ENCODE measurements at regions not wholly inside any gene's neighbourhood (a gene's known extent, or its start where the extent isn't known, plus 50 kb on each side); places are given as distances from the start of the nearest gene placed in this dataset.

GRCh38 chr4:36587909-36588472 lies 306.6 kb downstream of the DTHD1 start:
- Histone ChIP-seq H3K27me3 (ENCODE audit: control insufficient read depth in 1 of 2, insufficient read depth in 2 of 2, low read length in 2 of 2) (no peaks in the 10 kb centered on the region), H3K9me3 (ENCODE audit: control insufficient read depth in 1 of 2, insufficient read depth in 1 of 2, low read length in 2 of 2) (peaks cover 0 to 5% of the 10 kb centered on the region in 2 experiments), H3K36me3 (ENCODE audit: insufficient read depth, low read length) (no peaks in the 10 kb centered on the region), H3K4me1 (ENCODE audit: insufficient read depth, low read length) (no peaks in the 10 kb centered on the region), H3K4me3 (ENCODE audit: low read length) (no peak overlapping the region), H3K27ac (ENCODE audit: low read depth in 1 of 2, low read length in 2 of 2) (no peak overlapping the region)
- TF ChIP-seq CTCF (IDR thresholded peaks at IDR 0.05): no peak
- H3K27me3 Mint-ChIP-seq: peaks cover 3% of the 10 kb centered on the region
- peaks cover 18% of the 10 kb centered on the region for H3K9me3 Mint-ChIP-seq
- DNase-seq: no peak
- no peak for ATAC-seq (ENCODE audit: poor library complexity)
- POLR2A ChIA-PET: no interaction called here
- CTCF ChIA-PET: no interaction called here
- H3K4me3 Mint-ChIP-seq: no peak overlapping the region
- H3K27ac Mint-ChIP-seq: no peak overlapping the region
- no peaks in the 10 kb centered on the region for H3K4me1 Mint-ChIP-seq (ENCODE audit: low read depth)
- intact Hi-C loops (cut with DNase I, micrococcal nuclease): no loop called here
- H3K36me3 Mint-ChIP-seq (ENCODE audit: low read depth): no peaks in the 10 kb centered on the region

- Mint-ChIP-seq H3K27me3 (peaks cover 3% of the 10 kb centered on the region), H3K9me3 (peaks cover 21% of the 10 kb centered on the region), H3K4me3 (no peak overlapping the region), H3K4me1 (ENCODE audit: low read depth) (no peaks in the 10 kb centered on the region), H3K27ac (no peak overlapping the region), H3K36me3 (ENCODE audit: low read depth) (no peaks in the 10 kb centered on the region)
- Histone ChIP-seq H3K4me1 (ENCODE audit: insufficient read depth, low read length) (no peaks in the 10 kb centered on the region), H3K27ac (ENCODE audit: low read depth in 1 of 2, low read length in 2 of 2) (no peak overlapping the region), H3K4me3 (ENCODE audit: low read length) (no peak overlapping the region), H3K36me3 (ENCODE audit: insufficient read depth, low read length) (no peaks in the 10 kb centered on the region), H3K9me3 (ENCODE audit: control insufficient read depth in 1 of 2, insufficient read depth in 1 of 2, low read length in 2 of 2) (peaks cover 0 to 5% of the 10 kb centered on the region in 2 experiments), H3K27me3 (ENCODE audit: control insufficient read depth in 1 of 2, insufficient read depth in 2 of 2, low read length in 2 of 2) (no peaks in the 10 kb centered on the region)
- no peak for ATAC-seq (ENCODE audit: poor library complexity)
- no peak for TF ChIP-seq CTCF (IDR thresholded peaks at IDR 0.05)
- POLR2A ChIA-PET: no interaction called here
- CTCF ChIA-PET: no interaction called here
- intact Hi-C loops (cut with DNase I, micrococcal nuclease): no loop called here
- DNase-seq: no peak
Observed at GRCh38 chr4:36590343-36590742, 308.9 kb downstream of the DTHD1 start.

GRCh38 chr4:36601864-36602495 lies 320.6 kb downstream of the DTHD1 start:
- Mint-ChIP-seq H3K36me3 (ENCODE audit: low read depth) (no peaks in the 10 kb centered on the region), H3K27ac (no peak overlapping the region), H3K4me3 (no peak overlapping the region), H3K9me3 (no peaks in the 10 kb centered on the region), H3K4me1 (ENCODE audit: low read depth) (no peaks in the 10 kb centered on the region), H3K27me3 (no peaks in the 10 kb centered on the region)
- ChIA-PET CTCF (no interaction called here), POLR2A (no interaction called here)
- Histone ChIP-seq H3K36me3 (ENCODE audit: insufficient read depth, low read length) (no peaks in the 10 kb centered on the region), H3K4me3 (ENCODE audit: low read length) (no peak overlapping the region), H3K27me3 (ENCODE audit: control insufficient read depth in 1 of 2, insufficient read depth in 2 of 2, low read length in 2 of 2) (no peaks in the 10 kb centered on the region), H3K27ac (ENCODE audit: low read depth in 1 of 2, low read length in 2 of 2) (no peak overlapping the region), H3K9me3 (ENCODE audit: control insufficient read depth in 1 of 2, insufficient read depth in 1 of 2, low read length in 2 of 2) (no peaks in the 10 kb centered on the region), H3K4me1 (ENCODE audit: insufficient read depth, low read length) (no peaks in the 10 kb centered on the region)
- no peak for ATAC-seq (ENCODE audit: poor library complexity)
- DNase-seq: no peak
- TF ChIP-seq CTCF (IDR thresholded peaks at IDR 0.05): no peak
- intact Hi-C loops (cut with DNase I, micrococcal nuclease): no loop called here

All from CD4-positive, alpha-beta T cell (primary cell).